ENCODE measurements at regions not wholly inside any gene's neighbourhood (a gene's known extent, or its start where the extent isn't known, plus 50 kb on each side); places are given as distances from the start of the nearest gene placed in this dataset.

DNA sequence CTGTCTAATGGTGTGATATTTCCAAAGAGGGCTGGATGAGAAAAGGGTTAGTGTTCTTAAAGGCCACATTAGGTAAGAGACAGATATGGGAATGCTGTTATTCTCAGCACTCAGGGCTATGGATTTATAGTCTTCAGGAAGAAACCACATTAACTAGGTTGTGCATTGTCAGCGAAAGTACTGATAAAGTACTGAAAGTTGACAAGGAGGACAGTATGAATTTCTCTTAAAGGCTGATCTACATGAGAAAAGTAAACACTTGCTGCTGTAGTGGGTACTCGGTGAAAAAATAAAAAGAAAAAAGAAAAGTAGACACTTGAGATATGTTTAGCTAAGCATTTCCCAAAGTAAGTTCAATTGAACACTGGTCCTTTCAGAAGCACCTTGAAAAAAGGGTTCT is 381.0 kb upstream of the RPS23 start:
- TF ChIP-seq, protein P1, sequence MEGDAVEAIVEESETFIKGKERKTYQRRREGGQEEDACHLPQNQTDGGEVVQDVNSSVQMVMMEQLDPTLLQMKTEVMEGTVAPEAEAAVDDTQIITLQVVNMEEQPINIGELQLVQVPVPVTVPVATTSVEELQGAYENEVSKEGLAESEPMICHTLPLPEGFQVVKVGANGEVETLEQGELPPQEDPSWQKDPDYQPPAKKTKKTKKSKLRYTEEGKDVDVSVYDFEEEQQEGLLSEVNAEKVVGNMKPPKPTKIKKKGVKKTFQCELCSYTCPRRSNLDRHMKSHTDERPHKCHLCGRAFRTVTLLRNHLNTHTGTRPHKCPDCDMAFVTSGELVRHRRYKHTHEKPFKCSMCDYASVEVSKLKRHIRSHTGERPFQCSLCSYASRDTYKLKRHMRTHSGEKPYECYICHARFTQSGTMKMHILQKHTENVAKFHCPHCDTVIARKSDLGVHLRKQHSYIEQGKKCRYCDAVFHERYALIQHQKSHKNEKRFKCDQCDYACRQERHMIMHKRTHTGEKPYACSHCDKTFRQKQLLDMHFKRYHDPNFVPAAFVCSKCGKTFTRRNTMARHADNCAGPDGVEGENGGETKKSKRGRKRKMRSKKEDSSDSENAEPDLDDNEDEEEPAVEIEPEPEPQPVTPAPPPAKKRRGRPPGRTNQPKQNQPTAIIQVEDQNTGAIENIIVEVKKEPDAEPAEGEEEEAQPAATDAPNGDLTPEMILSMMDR (IDR thresholded peaks at IDR 0.05), result no peak
- TF ChIP-seq POLR2AphosphoS5 (IDR thresholded peaks at IDR 0.05), result no peak
